ENCODE measurements at regions not wholly inside any gene's neighbourhood (a gene's known extent, or its start where the extent isn't known, plus 50 kb on each side); places are given as distances from the start of the nearest gene placed in this dataset.

DNA sequence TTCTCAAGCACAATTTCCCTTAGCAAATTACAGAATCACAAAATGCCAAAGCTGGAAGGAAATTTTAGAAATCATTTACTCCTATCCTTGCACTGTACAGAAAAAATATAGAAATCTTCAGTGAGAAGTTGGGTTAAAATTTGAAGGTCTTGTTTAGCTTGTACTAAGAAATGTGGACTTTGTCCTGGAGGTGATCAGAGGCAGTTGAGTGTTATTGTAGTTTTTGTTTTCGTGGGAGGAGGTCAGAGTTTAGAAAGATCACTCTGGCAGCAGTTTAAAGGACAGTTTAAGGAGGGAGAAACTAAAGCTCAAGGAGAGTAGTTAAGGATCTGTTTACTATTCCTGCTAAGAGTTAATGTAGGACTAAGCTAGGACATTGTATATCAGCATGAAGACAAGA is 54.4 kb upstream of the CXorf51B start:
- POLR2A ChIA-PET, result no interaction called here
- Histone ChIP-seq H3K79me2 (ENCODE audit: insufficient read depth, low read length) (no peaks in the 10 kb centered on the region), H3K4me3 (replicated peaks in 1 of 3; ENCODE audit: insufficient read depth in 1 of 3, low read depth in 2 of 3, low read length in 3 of 3) (no peak overlapping the region), H3K27ac (ENCODE audit: extremely low read length, insufficient read depth, low read length) (no peak overlapping the region), H4K20me1 (ENCODE audit: insufficient read depth, low read length) (no peaks in the 10 kb centered on the region), H3K4me2 (ENCODE audit: low read depth, low read length) (no peak overlapping the region), H2AFZ (ENCODE audit: low read length) (no peak overlapping the region), H3K27me3 (ENCODE audit: control insufficient read depth in 1 of 2, insufficient read depth in 2 of 2, low read length in 2 of 2) (no peaks in the 10 kb centered on the region), H3K4me1 (ENCODE audit: insufficient read depth, low read length) (no peaks in the 10 kb centered on the region), H3K36me3 (replicated peaks in 1 of 2; ENCODE audit: control insufficient read depth in 1 of 2, insufficient read depth in 2 of 2, low read length in 2 of 2) (no peaks in the 10 kb centered on the region), H3K9ac (ENCODE audit: insufficient read depth, low read depth, low read length) (no peak overlapping the region), H3K9me3 (ENCODE audit: low read length) (peaks cover 46% of the 10 kb centered on the region)
- ATAC-seq (peak; percentile 56), FAIRE-seq (no peak), DNase-seq (ENCODE audit: low spot score) (no peak)
- BruUV-seq (replicated peaks), result no TSS peak
- 5% methylated on average over 1 of the region's 1 CpG for WGBS (ENCODE audit: low lambda C conversion rate)
- CTCF ChIA-PET (ENCODE audit: low intra/inter-chr PET ratio, low total read pairs), result no interaction called here
- intact Hi-C loops (cut with micrococcal nuclease; ENCODE audit: unreplicated experiment), result no loop called here
- in situ Hi-C loops (cut with HindIII; ENCODE audit: extremely low pct_ligation_motif_present, low pct_unique_long_range_greater_than_20kb), result no loop called here
- TF ChIP-seq, protein P1, sequence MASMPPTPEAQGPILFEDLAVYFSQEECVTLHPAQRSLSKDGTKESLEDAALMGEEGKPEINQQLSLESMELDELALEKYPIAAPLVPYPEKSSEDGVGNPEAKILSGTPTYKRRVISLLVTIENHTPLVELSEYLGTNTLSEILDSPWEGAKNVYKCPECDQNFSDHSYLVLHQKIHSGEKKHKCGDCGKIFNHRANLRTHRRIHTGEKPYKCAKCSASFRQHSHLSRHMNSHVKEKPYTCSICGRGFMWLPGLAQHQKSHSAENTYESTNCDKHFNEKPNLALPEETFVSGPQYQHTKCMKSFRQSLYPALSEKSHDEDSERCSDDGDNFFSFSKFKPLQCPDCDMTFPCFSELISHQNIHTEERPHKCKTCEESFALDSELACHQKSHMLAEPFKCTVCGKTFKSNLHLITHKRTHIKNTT (CRISPR knock-in tag; IDR thresholded peaks at IDR 0.05), result no peak
- TF ChIP-seq, protein P2, sequence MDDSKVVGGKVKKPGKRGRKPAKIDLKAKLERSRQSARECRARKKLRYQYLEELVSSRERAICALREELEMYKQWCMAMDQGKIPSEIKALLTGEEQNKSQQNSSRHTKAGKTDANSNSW (CRISPR knock-in tag; IDR thresholded peaks at IDR 0.05; ENCODE audit: borderline replicate concordance), result no peak
- no peak for TF ChIP-seq NCOA5 (CRISPR knock-in tag; IDR thresholded peaks at IDR 0.05)
- no peak for TF ChIP-seq HIVEP1 (CRISPR knock-in tag; IDR thresholded peaks at IDR 0.05)
- no peak for TF ChIP-seq ZNF232 (CRISPR knock-in tag; IDR thresholded peaks at IDR 0.05; ENCODE audit: borderline replicate concordance)
- TF ChIP-seq, protein P3, sequence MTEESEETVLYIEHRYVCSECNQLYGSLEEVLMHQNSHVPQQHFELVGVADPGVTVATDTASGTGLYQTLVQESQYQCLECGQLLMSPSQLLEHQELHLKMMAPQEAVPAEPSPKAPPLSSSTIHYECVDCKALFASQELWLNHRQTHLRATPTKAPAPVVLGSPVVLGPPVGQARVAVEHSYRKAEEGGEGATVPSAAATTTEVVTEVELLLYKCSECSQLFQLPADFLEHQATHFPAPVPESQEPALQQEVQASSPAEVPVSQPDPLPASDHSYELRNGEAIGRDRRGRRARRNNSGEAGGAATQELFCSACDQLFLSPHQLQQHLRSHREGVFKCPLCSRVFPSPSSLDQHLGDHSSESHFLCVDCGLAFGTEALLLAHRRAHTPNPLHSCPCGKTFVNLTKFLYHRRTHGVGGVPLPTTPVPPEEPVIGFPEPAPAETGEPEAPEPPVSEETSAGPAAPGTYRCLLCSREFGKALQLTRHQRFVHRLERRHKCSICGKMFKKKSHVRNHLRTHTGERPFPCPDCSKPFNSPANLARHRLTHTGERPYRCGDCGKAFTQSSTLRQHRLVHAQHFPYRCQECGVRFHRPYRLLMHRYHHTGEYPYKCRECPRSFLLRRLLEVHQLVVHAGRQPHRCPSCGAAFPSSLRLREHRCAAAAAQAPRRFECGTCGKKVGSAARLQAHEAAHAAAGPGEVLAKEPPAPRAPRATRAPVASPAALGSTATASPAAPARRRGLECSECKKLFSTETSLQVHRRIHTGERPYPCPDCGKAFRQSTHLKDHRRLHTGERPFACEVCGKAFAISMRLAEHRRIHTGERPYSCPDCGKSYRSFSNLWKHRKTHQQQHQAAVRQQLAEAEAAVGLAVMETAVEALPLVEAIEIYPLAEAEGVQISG (CRISPR knock-in tag; IDR thresholded peaks at IDR 0.05), result no peak
- no peak for TF ChIP-seq SOX13 (IDR thresholded peaks at IDR 0.05)
- TF ChIP-seq SOX13 (CRISPR knock-in tag; conservative IDR thresholded peaks at IDR 0.05 in 1 of 2, IDR thresholded peaks at IDR 0.05 in 1 of 2), result peak in 1 of 2 experiments; percentile 23; a peak in 1 of 4 replicates
- TF ChIP-seq HNF4A (CRISPR knock-in tag; IDR thresholded peaks at IDR 0.05), result peak; percentile 46; the same call in 1 of the 2 replicates
- TF ChIP-seq KLF15 (CRISPR knock-in tag; IDR thresholded peaks at IDR 0.05; ENCODE audit: borderline replicate concordance), result no peak
- 0 out of 2 replicates have a peak, but pooled peaks have one; percentile 34 for TF ChIP-seq PAXIP1 (CRISPR knock-in tag; conservative IDR thresholded peaks at IDR 0.05)
- TF ChIP-seq TBL1XR1 (IDR thresholded peaks at IDR 0.05; ENCODE audit: borderline replicate concordance, low read length, partially characterized antibody), result no peak
- no peak for TF ChIP-seq ZNF382 (CRISPR knock-in tag; IDR thresholded peaks at IDR 0.05; ENCODE audit: borderline replicate concordance)
- no peak for TF ChIP-seq AGO2 (optimal IDR thresholded peaks at IDR 0.05; ENCODE audit: low read depth, low read length)
- TF ChIP-seq NFIC (IDR thresholded peaks at IDR 0.05; ENCODE audit: low read length), result no peak
- TF ChIP-seq ZSCAN29 (CRISPR knock-in tag; conservative IDR thresholded peaks at IDR 0.05), result no peak
- no peak for TF ChIP-seq MATR3 (CRISPR knock-in tag; IDR thresholded peaks at IDR 0.05)
- no peak for TF ChIP-seq GABPA (IDR thresholded peaks at IDR 0.05; ENCODE audit: low read depth, low read length)
- no peak for TF ChIP-seq GABPA (CRISPR knock-in tag; IDR thresholded peaks at IDR 0.05; ENCODE audit: low read depth)
- TF ChIP-seq RFX5 (IDR thresholded peaks at IDR 0.05; ENCODE audit: low read depth, low read length), result no peak

All from HepG2 (cell line).